Colon (tissue), 2 donors: ENCODE measurements at regions not wholly inside any gene's neighbourhood (a gene's known extent, or its start where the extent isn't known, plus 50 kb on each side); places are given as distances from the start of the nearest gene placed in this dataset.

Source experiments
- FAIRE-seq: peaks from 2 replicates; lab custom pipeline; 2012; peaks lifted over from hg19 to GRCh38; lab: Jason Lieb, UNC
- donor health status: control.
- donor health status: control.

DNA sequence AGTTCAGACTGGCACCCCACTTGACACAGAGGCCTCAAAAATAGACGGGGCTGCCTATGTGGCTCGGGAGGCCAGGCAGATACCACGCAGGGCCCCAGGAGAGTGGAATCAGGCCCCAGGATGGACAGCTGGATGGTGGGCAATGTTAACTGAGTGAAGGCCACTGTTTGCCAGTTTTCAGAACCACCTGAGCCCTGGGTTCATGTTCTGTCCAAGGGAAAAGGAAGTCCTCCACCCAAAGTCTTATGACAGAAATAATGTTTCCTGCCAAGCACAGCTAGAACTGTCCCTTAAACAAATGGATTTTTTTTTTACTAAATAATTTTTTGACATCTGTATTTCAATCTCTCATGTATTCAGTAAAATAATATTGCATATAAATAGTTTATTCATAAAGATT is 228.4 kb downstream of the KLF13 start:
- FAIRE-seq, result no peak

DNA sequence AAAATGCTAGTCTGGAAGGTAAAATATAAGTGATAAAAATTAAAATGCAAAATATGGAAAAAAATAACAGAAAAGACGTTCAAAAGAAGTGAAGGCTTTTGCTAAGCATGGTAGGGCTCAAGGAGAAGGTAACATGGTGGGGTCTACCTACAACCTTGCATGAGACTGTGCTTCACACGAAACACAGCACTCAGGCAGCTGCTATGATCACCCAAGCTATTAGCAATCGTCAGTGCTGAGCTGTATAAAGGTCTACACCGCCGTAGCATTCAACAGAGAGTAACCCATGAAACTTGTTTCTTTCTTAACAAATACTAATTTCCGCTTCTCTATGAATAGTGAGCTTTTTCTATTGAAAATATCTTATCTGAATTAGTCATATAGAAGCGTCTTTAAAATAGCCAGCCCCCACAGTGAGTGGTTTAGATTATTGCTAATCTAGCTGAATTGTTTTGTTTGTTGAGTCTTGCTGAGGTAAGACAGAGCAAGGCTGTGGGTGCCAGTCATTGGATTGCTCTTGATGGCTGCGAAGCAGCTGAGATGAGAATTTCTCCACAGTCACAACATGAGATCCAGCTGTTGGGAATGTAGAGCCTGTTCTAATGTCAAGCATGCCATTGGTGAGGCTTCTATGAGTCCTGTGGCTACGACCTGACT is 230.0 kb downstream of the KLF13 start:
- no peak for FAIRE-seq

DNA sequence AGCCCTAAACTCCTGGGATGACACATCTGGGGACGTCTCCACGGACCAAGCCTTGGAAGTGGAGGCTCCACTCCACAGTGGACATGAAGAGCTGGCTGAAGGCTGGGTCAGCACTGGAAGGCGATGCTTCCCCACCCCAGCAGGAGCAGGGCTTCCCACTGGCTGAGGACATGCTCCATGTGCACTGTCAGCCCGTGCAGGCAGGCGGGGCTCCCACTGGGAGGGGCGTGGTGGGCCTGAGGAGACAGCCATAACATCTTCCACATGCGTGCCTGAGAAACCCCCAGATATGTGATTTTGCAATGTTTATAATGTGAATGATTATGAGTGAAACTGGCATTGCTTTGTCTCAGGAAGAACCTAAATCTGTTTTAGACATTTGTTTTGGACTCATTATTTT is 231.3 kb downstream of the KLF13 start:
- no peak for FAIRE-seq

DNA sequence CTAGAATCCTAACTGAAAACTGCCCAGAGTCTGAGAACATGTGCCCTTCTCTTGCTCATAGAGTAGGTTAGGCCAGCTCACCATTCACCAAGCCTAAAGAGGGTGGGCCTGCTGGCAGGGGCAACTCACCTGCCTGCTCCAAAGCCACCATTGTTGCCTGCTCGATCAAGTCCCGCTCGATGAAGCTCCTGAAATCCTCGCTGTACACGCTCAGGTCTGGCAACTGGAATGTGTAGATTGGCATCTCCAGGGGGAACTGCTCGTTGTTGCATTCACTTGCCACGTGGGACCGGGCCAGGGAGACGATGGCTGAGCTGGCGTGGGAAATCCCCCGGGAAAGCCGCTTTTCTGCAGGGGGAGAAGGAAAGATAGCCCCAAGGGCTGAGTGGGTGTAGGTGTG is 232.2 kb downstream of the KLF13 start:
- no peak for FAIRE-seq

DNA sequence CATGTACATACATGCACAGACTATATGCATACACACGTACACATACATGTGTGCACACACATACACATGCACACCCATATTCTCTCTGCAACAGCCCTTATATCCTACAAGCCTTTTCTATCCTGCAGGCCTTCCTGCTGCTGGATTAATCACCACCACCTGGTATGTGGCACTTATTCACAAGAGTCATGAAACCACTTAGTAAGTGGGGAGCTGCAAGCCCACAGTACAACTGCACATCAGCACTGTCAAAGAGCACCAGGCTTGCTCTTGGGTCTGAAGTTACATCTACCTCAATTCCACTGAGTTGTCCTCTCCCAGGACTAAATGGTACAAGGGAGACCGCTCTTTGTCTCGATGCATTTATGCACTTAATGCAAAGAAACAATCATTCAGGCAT is 233.2 kb downstream of the KLF13 start:
- FAIRE-seq, result no peak

DNA sequence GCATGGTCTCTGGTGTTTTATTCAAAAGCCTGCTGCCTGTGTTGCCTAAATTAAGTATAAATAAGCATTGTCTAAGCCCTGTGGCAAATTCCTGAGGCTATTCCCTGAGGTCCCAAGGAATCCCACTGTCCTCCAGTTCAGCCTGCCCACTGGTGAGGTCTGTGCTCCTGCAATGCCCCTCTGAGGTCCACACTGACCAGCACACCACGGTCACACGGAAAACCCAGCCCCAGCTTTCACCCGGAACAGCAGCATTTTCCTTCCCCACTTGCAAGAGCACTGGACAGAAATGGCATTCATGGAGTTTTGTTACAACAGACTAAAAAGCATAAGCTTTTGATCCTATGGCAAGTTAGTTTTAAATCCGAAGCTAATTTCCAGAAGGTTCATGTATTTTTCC is 234.0 kb downstream of the KLF13 start:
- FAIRE-seq, result no peak

DNA sequence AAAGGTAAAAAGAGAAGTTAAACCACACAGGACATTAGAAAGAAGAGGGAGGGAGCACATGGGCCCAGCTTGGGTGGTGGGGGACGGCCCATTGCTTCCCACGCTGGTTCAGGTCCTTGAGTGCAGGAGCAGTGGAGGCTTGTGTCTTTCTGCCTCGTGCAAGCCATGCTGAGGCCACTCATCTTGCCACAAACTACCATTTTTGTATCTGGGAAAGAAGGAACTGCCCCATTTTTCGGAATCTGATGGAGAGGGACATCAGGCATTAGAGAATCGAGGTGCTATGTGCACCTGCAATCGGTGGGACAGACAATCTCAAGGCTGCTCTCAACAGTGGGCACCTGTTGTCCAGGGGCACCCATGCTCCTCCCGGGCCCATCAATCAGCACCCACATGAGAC is 234.5 kb downstream of the KLF13 start:
- FAIRE-seq, result no peak

DNA sequence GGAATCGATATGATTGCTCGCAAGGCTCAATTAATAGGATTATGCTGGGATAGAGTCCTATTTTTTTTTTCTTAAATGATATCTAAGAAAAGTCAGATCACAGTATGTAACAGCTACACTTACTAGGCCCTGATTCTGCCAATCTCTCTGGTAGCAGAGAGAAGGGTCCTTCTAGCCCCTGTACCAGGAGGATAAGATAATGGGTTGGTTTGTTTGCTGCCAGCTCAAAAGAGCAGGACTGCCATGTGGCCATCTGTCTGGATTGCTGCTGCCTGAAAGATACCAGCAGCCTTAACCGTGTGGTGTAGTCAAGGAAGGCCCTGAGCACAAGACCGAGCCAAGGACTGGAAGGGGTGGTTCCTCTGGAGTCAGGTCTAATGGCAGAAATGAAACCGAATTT is 236.4 kb downstream of the KLF13 start:
- FAIRE-seq, result no peak

DNA sequence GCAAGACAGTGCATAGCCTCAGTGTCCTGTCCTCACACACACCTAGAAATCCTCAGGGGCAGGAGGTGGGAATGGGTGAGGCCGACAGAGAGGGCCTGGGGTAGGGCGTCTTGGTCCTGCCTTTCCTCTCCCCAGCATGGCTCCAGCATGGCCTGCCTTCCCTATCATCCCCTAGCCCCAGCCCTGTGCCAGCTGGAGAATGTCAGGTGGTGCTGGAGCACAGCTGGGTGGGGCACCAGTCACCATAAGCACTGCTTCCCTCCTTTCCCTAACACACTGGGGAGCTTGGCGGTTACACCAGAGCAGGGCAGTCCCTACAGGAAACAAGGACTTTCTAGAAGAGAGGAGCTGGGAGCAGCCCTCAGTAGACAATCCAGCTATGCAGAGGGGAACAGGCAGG is 236.8 kb downstream of the KLF13 start:
- no peak for FAIRE-seq

DNA sequence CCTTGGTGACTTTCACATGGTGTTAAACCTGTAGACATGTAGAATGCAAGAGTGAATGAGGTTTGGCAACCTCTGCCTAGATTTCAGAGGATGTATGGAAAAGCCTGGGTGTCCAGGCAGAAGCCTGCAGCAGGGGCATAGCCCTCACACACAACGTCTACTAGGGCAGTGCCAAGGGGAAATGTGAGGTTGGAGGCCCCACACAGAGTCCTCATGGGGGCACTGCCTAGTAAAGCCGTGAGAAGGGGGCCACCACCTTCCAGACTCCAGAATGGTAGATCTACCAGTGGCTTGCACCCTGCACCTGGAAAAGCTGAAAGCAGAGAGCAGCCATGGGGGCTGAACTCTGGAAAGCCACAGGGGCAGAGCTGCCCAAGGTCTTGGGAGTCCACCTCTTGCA is 241.2 kb downstream of the KLF13 start:
- FAIRE-seq, result no peak

DNA sequence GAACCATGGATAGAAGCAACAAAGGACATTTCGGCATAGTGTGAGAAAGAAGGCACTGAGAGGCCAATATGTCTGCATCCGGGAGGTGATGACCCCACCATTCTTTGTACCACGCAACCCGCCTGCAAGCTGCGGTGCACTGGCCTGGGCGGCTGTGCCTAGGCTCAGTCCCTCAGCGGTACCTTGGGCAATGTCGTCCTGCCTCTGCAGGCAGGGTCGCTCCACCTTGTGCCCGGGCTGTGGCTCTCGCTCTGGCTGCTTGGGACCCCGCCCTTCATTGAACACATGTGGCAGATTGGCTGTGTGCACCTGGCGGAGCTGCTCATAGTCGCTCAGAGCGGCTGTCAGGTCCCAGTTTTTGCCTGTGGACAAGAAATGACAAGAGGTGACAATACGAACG is 243.2 kb downstream of the KLF13 start:
- no peak for FAIRE-seq

DNA sequence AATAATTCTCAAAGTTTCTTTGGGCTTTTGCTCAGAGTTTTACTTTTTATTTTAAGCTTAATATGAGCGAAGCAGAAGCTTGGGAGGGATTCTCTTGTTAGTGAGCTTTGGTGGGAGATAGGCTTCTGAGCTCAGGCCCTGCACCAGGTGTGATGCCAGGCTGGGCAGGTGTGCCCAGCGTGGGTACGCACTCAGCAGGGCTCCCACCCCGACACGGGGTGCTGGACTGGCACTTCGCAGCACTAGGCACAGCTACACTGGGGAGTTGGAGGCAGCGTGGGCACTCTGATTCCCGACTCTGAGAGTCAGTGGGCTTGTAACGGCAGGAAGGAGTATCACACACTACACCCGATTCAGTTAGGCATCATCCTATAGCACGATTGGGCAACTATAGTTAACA is 244.0 kb downstream of the KLF13 start:
- no peak for FAIRE-seq

DNA sequence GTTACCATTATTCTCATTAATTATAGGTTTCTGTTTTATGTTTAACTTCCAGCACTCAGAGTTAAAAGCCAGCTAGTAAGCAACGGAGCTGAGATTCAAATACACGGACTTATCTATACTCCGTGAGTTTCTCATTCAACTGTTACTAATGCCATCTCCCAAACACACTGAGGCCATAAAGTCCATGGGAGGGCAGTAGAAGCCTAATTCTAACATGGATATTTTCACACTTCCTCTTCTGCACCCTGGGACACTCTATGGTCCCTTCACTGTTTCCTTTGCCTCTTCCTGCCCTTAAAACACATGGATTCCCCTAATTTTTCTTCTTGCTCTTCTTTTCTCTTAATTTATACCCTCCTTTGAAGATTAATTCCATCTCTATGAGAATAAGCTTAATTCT is 245.0 kb downstream of the KLF13 start:
- no peak for FAIRE-seq

DNA sequence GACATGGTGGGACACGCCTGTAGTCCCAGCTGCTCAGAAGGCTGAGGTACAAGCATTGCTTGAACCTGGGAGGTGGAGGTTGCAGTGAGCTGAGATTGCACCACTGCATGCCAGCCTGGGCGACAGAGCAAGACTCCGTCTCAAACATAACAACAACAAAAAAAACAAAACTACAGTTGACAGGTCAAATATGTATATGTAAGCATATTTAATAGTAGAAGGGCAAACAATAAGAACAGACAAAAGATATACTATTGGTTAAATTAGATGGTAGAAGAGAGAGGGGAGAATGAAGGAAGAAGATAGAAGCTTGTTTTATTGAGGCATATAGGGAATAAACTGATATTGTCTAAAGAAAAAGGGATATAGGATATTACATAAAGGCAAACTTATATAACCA is 247.1 kb downstream of the KLF13 start:
- FAIRE-seq, result no peak

DNA sequence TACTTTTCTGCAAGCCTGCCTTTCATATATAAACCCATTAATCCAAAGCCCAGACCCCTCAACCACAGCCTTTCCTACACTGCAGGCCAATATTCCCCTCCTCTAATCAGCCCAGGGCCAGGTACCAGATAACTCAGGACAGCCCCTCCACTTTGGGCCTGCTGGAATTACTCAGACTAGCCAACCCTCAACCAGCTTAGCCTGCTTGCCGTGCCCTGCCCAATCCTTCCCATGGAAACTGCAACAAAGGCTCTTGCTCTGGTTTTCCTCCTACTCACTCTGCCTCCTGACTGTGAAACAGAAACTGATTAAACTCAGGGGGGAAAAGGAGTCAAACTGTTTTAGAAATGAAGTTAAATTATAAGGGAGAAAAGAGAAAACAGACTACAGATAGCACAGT is 248.1 kb downstream of the KLF13 start:
- FAIRE-seq, result no peak

DNA sequence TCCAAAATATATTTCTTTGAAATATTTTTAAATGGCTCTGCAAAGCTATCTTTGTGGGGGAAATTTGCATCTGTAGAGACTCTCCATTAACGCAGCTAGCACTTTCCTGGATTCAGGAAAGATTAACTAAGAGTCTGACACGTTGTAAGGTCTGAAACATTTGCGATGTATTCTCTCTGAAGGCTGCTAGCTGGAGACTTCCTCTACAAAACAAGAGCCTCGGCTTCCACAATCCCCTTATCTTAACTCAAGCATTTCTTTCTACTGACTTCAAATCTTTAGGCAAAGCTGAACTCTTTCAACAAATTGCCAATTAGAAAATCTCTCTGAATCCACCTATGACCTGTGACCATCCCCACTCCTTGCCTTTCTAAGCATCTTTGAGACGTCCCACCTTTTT is 250.5 kb downstream of the KLF13 start:
- FAIRE-seq, result no peak

DNA sequence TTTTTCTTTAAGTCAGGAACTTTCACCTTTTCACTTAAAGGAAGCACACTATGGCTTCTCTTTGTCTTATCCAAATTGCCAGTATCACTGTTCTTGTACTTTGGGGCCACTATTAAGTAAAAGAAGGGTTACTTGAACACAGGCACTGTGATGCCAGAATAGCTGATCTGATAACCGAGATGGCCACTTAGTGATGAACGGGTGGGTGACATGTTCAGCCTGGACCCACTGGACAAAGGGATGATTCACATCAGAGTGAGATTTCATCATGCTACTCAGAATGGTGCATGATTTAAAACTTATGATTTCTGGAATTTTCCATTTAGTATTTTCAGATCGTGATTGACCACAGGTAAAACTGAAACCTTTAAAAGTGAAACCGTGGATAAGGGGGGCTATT is 252.6 kb downstream of the KLF13 start:
- FAIRE-seq, result no peak

DNA sequence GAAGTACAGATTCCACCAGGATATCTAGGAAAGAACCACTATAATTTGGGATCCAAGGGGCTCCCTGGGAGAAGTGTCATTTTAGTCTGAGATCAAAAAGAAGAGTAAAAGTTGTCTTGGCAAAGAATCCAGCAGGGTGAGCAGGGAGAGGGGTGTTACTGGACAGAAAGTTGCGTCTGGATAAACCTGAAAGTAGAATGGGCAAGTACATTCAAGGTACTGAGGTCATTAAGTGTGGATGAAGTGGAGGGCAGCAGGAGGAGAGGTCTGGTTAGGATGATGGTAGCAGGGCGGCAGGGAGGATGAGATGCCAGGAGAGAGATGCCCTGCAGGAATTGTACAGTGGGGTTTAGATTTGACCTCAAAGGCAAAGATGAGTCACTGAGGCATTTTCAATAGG is 253.3 kb downstream of the KLF13 start:
- no peak for FAIRE-seq

DNA sequence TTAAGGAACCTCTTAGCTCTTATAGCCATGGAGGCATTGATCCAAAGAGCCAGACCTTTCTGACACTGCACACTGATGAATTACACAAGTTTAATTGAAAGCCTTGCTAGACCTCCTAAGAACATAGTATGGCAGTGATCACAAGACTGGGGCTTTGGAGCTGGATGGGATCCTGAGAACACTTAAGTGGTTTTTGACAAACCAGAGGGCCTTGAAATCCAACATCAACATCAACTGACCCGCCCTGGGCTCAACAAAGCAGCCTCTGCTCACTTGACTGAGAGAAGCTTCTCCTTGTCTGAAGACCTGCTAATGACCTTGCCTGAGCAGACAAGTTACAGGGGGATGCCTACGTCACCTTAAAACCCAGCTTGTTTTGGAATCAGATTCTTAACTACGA is 257.6 kb downstream of the KLF13 start:
- no peak for FAIRE-seq

DNA sequence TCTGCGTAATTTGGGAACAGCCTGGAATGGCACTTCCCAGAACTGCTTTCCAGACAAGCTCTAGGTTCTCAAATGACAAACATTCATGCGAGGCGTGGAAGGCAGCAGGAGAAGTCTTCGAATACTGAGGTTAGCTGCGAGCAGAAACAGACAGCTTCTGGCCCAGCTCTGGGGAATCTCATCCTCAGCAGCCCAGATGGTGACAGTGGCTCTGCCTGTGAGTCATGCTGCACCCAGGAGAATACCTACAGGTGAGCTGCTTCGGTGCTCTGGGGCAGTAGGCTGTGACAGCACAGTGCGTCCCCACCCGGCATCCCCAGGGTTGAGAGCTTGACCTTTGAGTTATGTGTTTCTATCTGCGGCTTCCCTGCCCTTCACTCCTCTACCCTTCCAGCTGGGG is 258.6 kb downstream of the KLF13 start:
- FAIRE-seq, result no peak

DNA sequence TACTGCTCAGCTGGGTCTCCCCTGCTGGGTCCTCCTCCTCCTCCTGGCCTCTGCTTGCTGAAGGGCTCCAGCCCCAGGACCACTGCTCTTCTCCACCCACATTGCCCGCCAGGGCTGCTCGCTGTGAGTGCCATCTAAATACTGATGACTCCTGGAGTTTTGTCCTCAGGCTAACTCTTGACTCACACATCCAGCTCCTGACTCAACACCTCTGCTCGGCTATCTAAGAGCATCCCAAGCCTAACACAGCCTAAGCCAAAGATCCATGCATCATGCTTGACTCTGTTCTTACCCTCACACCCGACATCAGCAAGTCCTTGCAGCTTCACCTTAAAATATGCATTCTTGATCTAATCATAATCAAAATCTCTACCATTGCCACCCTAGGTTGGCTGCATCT is 260.2 kb downstream of the KLF13 start:
- FAIRE-seq, result no peak

DNA sequence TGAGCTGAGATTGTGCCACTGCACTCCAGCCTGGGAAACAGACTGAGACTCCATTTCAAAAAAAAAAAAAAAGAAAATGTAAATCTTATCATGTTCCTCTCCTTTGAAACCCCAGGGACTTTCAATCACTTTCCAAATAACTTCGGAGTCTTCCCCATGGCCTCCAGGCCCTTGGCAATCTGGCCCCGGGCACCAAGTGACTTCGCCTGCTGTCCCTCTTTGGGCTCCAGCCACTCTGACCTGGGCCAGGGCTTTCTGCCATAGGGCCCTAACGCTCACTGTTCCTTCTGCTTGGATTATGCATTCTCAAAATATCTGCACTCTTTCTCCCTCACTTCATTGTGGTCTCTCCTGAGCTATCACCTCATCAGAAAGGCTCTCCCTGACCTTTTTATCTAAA is 260.9 kb downstream of the KLF13 start:
- no peak for FAIRE-seq

DNA sequence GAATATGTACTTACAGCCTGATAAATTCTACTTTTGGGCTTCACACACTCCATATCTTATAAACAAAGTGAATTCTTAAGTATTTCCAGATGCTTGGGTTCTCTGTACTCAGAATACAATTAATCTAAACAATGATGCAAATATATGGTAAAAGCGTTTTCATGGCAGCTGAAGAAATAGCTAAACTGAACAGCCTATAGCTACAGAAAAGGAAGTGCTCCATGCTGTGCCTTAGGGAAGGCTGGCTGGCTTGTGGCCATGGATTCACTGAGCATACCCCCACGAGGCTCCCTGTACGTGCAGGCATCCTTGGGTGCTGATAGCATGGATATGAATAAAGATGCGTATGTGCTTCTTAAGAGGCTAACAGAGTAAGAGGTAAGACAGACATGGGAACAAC is 264.0 kb downstream of the KLF13 start:
- FAIRE-seq, result no peak

DNA sequence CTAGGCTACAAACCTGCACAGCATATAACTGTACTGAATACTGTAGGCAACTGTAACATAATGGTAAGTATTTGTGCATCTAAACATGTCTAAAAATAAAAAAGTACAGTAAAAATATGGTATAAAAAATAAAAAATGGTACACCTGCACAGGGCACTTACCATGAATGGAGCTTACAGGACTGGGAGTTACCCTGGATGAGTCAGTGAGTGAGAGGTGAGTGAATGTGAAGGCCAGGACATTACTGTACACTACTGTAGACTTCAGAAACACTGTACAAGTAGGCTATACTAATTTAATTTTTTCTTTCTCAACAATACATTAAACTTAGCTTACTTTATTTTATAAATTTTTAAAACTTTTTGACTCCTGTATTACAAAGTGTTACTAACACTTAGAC is 265.3 kb downstream of the KLF13 start:
- FAIRE-seq, result no peak

DNA sequence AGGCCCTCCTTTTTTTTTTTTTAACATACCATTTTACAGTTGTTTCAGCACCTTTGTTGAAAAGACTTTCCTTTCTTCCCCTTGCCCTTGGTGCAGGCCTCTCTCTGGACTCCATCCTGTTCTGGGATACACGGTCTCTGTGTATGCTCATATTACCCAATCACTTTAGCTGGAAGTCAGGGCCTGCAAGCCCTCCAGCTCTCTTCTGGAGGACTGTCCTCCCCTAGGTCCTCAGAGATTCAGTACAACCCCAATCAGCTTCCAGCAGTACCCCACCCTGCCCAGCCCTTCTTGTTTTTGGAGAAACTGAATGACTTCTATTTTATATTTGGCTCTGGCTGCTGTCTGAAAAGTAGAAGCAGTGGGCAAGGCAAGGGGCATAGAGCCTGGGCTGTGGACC is 270.8 kb downstream of the KLF13 start:
- FAIRE-seq, result no peak
